ENCODE measurements at regions not wholly inside any gene's neighbourhood (a gene's known extent, or its start where the extent isn't known, plus 50 kb on each side); places are given as distances from the start of the nearest gene placed in this dataset.

GRCh38 chr1:201771466-201771865 lies 57.5 kb upstream of the IPO9 start:
- TF ChIP-seq ISL1 (CRISPR knock-in tag; IDR thresholded peaks at IDR 0.05) (no peak), PPARA (CRISPR knock-in tag; IDR thresholded peaks at IDR 0.05; ENCODE audit: borderline replicate concordance) (no peak), TSHZ2 (CRISPR knock-in tag; IDR thresholded peaks at IDR 0.05) (no peak), ARNTL (CRISPR knock-in tag; IDR thresholded peaks at IDR 0.05; ENCODE audit: borderline replicate concordance, low read depth) (no peak)
